ENCODE measurements at regions not wholly inside any gene's neighbourhood (a gene's known extent, or its start where the extent isn't known, plus 50 kb on each side); places are given as distances from the start of the nearest gene placed in this dataset.

- DNase-seq = no peak
These were observed 166.1 kb downstream of the MARCHF11 start for GRCh38 chr5:16013334-16014065.

GRCh38 chr5:16009256-16009655, 170.3 kb downstream of the MARCHF11 start:
- DNase-seq = no peak

- no peak for DNase-seq
These were observed 171.7 kb downstream of the MARCHF11 start for GRCh38 chr5:16007750-16008415.

- DNase-seq = no peak
These were observed 174.4 kb downstream of the MARCHF11 start for GRCh38 chr5:16005225-16005624.

- no peak for DNase-seq
These were observed 179.5 kb downstream of the MARCHF11 start for GRCh38 chr5:16000056-16000455.

- DNase-seq = peak; percentile 84
These were observed 184.1 kb downstream of the MARCHF11 start for GRCh38 chr5:15995341-15996052.

- DNase-seq = no peak
These were observed 185.7 kb downstream of the MARCHF11 start for GRCh38 chr5:15993919-15994318.

- no peak for DNase-seq
These were observed 186.3 kb downstream of the MARCHF11 start for GRCh38 chr5:15993334-15993733.

- DNase-seq = no peak
These were observed 186.7 kb downstream of the MARCHF11 start for GRCh38 chr5:15992918-15993317.

GRCh38 chr5:15991586-15991985, 188.0 kb downstream of the MARCHF11 start:
- DNase-seq = no peak
